Keratinocyte (primary cell): ENCODE measurements at regions not wholly inside any gene's neighbourhood (a gene's known extent, or its start where the extent isn't known, plus 50 kb on each side); places are given as distances from the start of the nearest gene placed in this dataset.
"Not testable (repeated sequence)": the region's sequence is repeated elsewhere in the genome, so short reads cannot be mapped to it uniquely, and the experiment has no call there.

Source experiments
- DNase-seq: peaks from one replicate; pipeline ENCODE4 v3.0.0-alpha.2; 2011; ENCODE audit warnings: low read depth, missing footprints, low spot score
- FAIRE-seq: peaks from 2 replicates; lab custom pipeline; 2011; peaks lifted over from hg19 to GRCh38; lab: Jason Lieb, UNC
- H2AFZ ChIP-seq: 2 replicates; pipeline ENCODE4 v1.6.0; 2012; ENCODE audit warnings: low read length, control low read depth, inconsistent platforms; ENCODE audit not compliant: control insufficient read depth
- H3K27ac ChIP-seq: 2 replicates; pipeline ENCODE4 v1.5.1; 2011; ENCODE audit warnings: low read length; ENCODE audit not compliant: control insufficient read depth, insufficient read depth
- H3K27me3 ChIP-seq: 3 replicates; pipeline ENCODE4 v1.6.0; 2011; ENCODE audit warnings: low read length; ENCODE audit not compliant: control insufficient read depth, insufficient read depth; ENCODE audit errors: extremely low read depth
- H3K36me3 ChIP-seq, 2 experiments: 2 replicates in 1 of 2; 3 replicates in 1 of 2; pipeline ENCODE4 v1.5.1; 2011; ENCODE audit warnings: low read length in 2 of 2, mild to moderate bottlenecking in 1 of 2; ENCODE audit not compliant: control insufficient read depth in 2 of 2, insufficient read depth in 2 of 2; ENCODE audit errors: extremely low read depth in 1 of 2
- H3K4me1 ChIP-seq: 3 replicates; pipeline ENCODE4 v1.5.1; 2011; ENCODE audit warnings: low read length; ENCODE audit not compliant: control insufficient read depth, insufficient read depth; ENCODE audit errors: extremely low read depth
- H3K4me2 ChIP-seq: 3 replicates; pipeline ENCODE4 v1.6.0; 2011; ENCODE audit warnings: low read depth, low read length; ENCODE audit not compliant: control insufficient read depth, insufficient read depth; ENCODE audit errors: extremely low read depth
- H3K4me3 ChIP-seq, 3 experiments: fragments of 200-600 bp in 1 of 3; sonication (generic) in 1 of 3; 2 replicates in 2 of 3; 3 replicates in 1 of 3; pipeline ENCODE4 v1.5.1; 2011 to 2016; ENCODE audit warnings: low read length in 3 of 3, mild to moderate bottlenecking in 3 of 3, control low read depth in 2 of 3, inconsistent platforms in 1 of 3, low read depth in 1 of 3, mixed read lengths in 1 of 3, mixed run types in 1 of 3, moderate library complexity in 1 of 3; ENCODE audit not compliant: control insufficient read depth in 2 of 3, insufficient read depth in 2 of 3; ENCODE audit errors: extremely low read depth in 1 of 3
- H3K79me2 ChIP-seq: 2 replicates; pipeline ENCODE4 v1.6.0; 2012; ENCODE audit warnings: low read length; ENCODE audit not compliant: control insufficient read depth, insufficient read depth
- H3K9ac ChIP-seq: 3 replicates; pipeline ENCODE4 v1.6.0; 2011; ENCODE audit warnings: low read length; ENCODE audit not compliant: control insufficient read depth, insufficient read depth; ENCODE audit errors: extremely low read depth
- H3K9me1 ChIP-seq: 3 replicates; pipeline ENCODE4 v1.6.0; 2011; ENCODE audit warnings: low read length; ENCODE audit not compliant: control insufficient read depth, insufficient read depth; ENCODE audit errors: extremely low read depth
- H3K9me3 ChIP-seq: 2 replicates; pipeline ENCODE4 v1.5.1; 2012; ENCODE audit warnings: low read depth, low read length; ENCODE audit not compliant: control insufficient read depth
- H4K20me1 ChIP-seq: 3 replicates; pipeline ENCODE4 v1.6.0; 2011; ENCODE audit warnings: low read length; ENCODE audit not compliant: control insufficient read depth, insufficient read depth; ENCODE audit errors: extremely low read depth
- EZH2 ChIP-seq: IDR thresholded peaks from one replicate; pipeline ENCODE4 v1.6.1; 2012; ENCODE audit warnings: inconsistent platforms, mild to moderate bottlenecking, low read length, moderate library complexity
- dilution Hi-C: fragments of 300-500 bp; cut with MboI; formaldehyde crosslinking; loops from one replicate; pipeline ENCODE4 v1.7.0; 2020; ENCODE audit warnings: low sequenced_read_pairs; ENCODE audit not compliant: extremely low pct_ligation_motif_present
- TF ChIP-seq, protein P1 (sequence below), 3 experiments: IDR thresholded peaks in 1 of 3; conservative IDR thresholded peaks in 1 of 3; optimal IDR thresholded peaks in 1 of 3; 2 replicates in 2 of 3; 3 replicates in 1 of 3; pipeline versions ENCODE3 to v1.5.1; 2011; ENCODE audit warnings: low read length in 3 of 3, mild to moderate bottlenecking in 3 of 3, moderate library complexity in 2 of 3, control low read depth in 1 of 3, inconsistent platforms in 1 of 3; ENCODE audit not compliant: insufficient read depth in 2 of 3; ENCODE audit errors: extremely low read depth in 1 of 3

DNA sequence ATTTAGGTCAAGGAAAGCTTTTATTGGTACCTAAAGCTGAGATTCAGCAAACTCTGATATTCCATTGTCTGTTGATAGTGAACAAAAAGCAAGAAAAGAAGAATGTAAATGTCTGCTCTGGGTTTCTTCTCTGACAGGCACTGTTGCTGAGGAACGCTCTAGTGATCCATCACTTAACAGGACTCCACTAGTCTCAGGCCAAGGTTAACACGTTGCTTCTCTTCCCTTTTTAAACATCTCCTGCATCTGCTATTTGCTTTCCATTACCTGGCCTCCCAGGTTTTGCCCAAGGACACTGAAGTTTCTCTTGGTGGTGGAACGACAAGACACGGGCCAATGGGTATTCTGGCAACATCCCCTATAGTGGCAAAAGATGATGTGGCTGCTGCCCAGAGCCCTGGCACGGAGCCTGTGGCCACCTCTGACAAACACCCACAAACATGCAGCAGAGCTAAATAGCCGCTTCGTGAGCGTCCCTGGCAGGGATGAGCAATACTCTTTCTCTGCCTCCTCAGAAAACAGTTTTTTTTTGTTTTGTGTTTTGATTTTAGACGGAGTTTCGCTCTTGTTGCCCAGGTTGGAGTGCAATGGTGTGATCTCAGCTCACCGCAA is 97.8 kb upstream of the AKAP13 start:
- Histone ChIP-seq H3K79me2 (no peaks in the 10 kb centered on the region), H3K36me3 (no peaks in the 10 kb centered on the region), H4K20me1 (no peaks in the 10 kb centered on the region), H3K27ac (no peak overlapping the region), H3K9me3 (no peaks in the 10 kb centered on the region), H2AFZ (no peak overlapping the region), H3K4me3 (no peak overlapping the region), H3K9ac (no peak overlapping the region), H3K4me1 (no peaks in the 10 kb centered on the region), H3K9me1 (no peaks in the 10 kb centered on the region), H3K4me2 (no peak overlapping the region), H3K27me3 (no peaks in the 10 kb centered on the region)
- dilution Hi-C loops = no loop called here
- no peak for DNase-seq
- TF ChIP-seq EZH2 = no peak
- TF ChIP-seq, protein P1, sequence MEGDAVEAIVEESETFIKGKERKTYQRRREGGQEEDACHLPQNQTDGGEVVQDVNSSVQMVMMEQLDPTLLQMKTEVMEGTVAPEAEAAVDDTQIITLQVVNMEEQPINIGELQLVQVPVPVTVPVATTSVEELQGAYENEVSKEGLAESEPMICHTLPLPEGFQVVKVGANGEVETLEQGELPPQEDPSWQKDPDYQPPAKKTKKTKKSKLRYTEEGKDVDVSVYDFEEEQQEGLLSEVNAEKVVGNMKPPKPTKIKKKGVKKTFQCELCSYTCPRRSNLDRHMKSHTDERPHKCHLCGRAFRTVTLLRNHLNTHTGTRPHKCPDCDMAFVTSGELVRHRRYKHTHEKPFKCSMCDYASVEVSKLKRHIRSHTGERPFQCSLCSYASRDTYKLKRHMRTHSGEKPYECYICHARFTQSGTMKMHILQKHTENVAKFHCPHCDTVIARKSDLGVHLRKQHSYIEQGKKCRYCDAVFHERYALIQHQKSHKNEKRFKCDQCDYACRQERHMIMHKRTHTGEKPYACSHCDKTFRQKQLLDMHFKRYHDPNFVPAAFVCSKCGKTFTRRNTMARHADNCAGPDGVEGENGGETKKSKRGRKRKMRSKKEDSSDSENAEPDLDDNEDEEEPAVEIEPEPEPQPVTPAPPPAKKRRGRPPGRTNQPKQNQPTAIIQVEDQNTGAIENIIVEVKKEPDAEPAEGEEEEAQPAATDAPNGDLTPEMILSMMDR (optimal IDR thresholded peaks at IDR 0.05 in 1 of 3, IDR thresholded peaks at IDR 0.05 in 1 of 3, conservative IDR thresholded peaks at IDR 0.05 in 1 of 3; ENCODE audit: extremely low read depth in 1 of 3, insufficient read depth in 2 of 3, low read length in 3 of 3) = no peak
- FAIRE-seq = no peak

DNA sequence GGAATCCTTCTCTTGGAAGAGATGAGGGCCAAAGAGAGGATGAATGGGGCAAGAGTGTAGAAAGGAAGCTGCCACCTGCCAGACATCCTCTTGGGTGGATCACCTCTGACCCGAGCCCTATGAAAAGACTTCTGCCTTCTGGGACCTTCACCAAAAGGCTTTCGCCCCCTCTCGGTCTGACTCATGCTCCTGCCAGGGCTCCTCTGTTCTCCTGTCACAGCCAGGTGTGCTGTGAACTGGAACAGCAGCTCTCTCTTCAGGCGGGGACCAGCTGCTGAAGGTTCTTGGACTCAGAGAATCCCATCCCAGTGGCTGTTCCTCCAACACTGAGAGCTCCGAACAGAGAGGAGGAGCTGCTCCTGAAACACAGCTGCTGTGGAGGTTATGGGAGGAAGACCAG is 96.6 kb upstream of the AKAP13 start:
- H3K79me2 ChIP-seq, H3K4me2 ChIP-seq, H2AFZ ChIP-seq, H3K9me3 ChIP-seq, FAIRE-seq, H3K27me3 ChIP-seq, H3K27ac ChIP-seq, H3K9me1 ChIP-seq, H3K4me3 ChIP-seq, H3K9ac ChIP-seq, dilution Hi-C loops, DNase-seq, H3K4me1 ChIP-seq, H3K36me3 ChIP-seq, H4K20me1 ChIP-seq: not testable (repeated sequence)

DNA sequence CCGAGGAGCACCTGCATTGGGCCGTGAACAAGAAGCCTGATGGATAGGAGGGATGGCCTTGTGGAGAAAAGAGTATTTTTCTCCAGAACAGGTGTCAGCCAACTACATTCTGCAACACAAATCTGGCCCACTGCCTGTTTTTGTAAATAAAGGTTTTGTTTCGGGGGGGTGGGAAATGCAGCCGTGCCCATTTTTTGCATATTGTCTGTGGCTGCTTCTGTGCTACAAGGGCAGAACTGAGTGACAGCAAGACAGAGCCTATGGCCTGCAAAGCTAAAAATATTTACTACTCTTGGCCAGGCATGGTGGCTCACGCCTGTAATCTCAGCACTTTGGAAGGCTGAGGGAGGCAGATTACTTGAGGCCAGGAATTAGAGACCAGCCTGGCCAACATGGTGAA is 95.9 kb upstream of the AKAP13 start:
- dilution Hi-C loops = no loop called here
- Histone ChIP-seq H3K4me1 (peaks cover 3% of the 10 kb centered on the region), H3K79me2 (no peaks in the 10 kb centered on the region), H3K27me3 (no peaks in the 10 kb centered on the region), H3K4me3 (no peak overlapping the region), H3K9me3 (no peaks in the 10 kb centered on the region), H4K20me1 (no peaks in the 10 kb centered on the region), H3K9ac (no peak overlapping the region), H2AFZ (no peak overlapping the region), H3K36me3 (no peaks in the 10 kb centered on the region), H3K27ac (no peak overlapping the region), H3K9me1 (no peaks in the 10 kb centered on the region), H3K4me2 (no peak overlapping the region)
- DNase-seq = no peak
- no peak for FAIRE-seq
- no peak for TF ChIP-seq EZH2
- TF ChIP-seq, protein P1 (optimal IDR thresholded peaks at IDR 0.05 in 1 of 3, IDR thresholded peaks at IDR 0.05 in 1 of 3, conservative IDR thresholded peaks at IDR 0.05 in 1 of 3; ENCODE audit: extremely low read depth in 1 of 3, insufficient read depth in 2 of 3, low read length in 3 of 3) = no peak
